ENCODE measurements at regions not wholly inside any gene's neighbourhood (a gene's known extent, or its start where the extent isn't known, plus 50 kb on each side); places are given as distances from the start of the nearest gene placed in this dataset.

- TF ChIP-seq POLR2A (IDR thresholded peaks at IDR 0.05) (no peak), CTCF (IDR thresholded peaks at IDR 0.05) (no peak)
These were observed 730.0 kb upstream of the IGFBP3 start for GRCh38 chr7:46651070-46651469.
